22Rv1 (cell line): ENCODE measurements at regions not wholly inside any gene's neighbourhood (a gene's known extent, or its start where the extent isn't known, plus 50 kb on each side); places are given as distances from the start of the nearest gene placed in this dataset.

Experiments used
- ZFX ChIP-seq: fragments of 450-650 bp; IDR thresholded peaks from 2 replicates; pipeline ENCODE4 v1.6.1; 2017; ENCODE audit warnings: antibody characterized with exemption, borderline replicate concordance
- TF ChIP-seq, protein P1 (sequence below): fragments of 450-650 bp; IDR thresholded peaks from 2 replicates; pipeline ENCODE4 v1.5.1; 2017; ENCODE audit warnings: mild to moderate bottlenecking

GRCh38 chr11:109304159-109304558, 117.8 kb upstream of the C11orf87 start:
- TF ChIP-seq, protein P1, sequence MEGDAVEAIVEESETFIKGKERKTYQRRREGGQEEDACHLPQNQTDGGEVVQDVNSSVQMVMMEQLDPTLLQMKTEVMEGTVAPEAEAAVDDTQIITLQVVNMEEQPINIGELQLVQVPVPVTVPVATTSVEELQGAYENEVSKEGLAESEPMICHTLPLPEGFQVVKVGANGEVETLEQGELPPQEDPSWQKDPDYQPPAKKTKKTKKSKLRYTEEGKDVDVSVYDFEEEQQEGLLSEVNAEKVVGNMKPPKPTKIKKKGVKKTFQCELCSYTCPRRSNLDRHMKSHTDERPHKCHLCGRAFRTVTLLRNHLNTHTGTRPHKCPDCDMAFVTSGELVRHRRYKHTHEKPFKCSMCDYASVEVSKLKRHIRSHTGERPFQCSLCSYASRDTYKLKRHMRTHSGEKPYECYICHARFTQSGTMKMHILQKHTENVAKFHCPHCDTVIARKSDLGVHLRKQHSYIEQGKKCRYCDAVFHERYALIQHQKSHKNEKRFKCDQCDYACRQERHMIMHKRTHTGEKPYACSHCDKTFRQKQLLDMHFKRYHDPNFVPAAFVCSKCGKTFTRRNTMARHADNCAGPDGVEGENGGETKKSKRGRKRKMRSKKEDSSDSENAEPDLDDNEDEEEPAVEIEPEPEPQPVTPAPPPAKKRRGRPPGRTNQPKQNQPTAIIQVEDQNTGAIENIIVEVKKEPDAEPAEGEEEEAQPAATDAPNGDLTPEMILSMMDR, result no peak
- no peak for TF ChIP-seq ZFX
